ENCODE measurements at regions not wholly inside any gene's neighbourhood (a gene's known extent, or its start where the extent isn't known, plus 50 kb on each side); places are given as distances from the start of the nearest gene placed in this dataset.

DNA sequence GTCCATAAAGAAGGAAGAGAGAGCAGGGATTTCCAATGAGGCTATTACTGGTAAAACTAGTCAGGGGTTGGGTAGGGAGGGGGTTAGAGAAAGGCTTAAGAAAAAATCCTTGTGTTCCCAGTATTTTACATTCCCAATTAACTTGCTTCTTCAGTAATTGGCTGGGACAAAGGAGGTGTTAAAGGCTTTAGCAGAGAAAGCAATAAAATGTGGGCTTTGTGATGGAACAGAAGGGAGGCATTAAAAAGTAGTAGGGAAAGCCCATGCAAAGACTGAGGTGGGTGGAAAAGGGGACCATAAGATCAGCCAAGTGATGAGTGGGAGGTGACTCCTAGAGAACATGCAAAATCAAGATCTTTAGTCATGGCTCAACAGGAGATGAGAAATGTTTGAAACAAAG, 1467.2 kb downstream of the RPA4 start:
- DNase-seq (ENCODE audit: low spot score) = no peak
- CTCF ChIA-PET = no interaction called here
- Histone ChIP-seq H3K9me3 (ENCODE audit: low read depth, low read length, poor library complexity, severe bottlenecking) (no peaks in the 10 kb centered on the region), H3K27ac (ENCODE audit: low read depth, low read length, poor library complexity, severe bottlenecking) (no peak overlapping the region), H3K36me3 (ENCODE audit: insufficient read depth, low read length, poor library complexity, severe bottlenecking) (no peaks in the 10 kb centered on the region), H3K4me3 (ENCODE audit: low read depth, low read length, poor library complexity, severe bottlenecking) (no peak overlapping the region), H3K27me3 (replicated peaks; ENCODE audit: insufficient read depth, low read depth, low read length, poor library complexity) (no peaks in the 10 kb centered on the region), H3K4me1 (ENCODE audit: insufficient read depth, low read length, poor library complexity, severe bottlenecking) (no peaks in the 10 kb centered on the region)
- POLR2A ChIA-PET (ENCODE audit: low non-redundant PET) = no interaction called here
- TF ChIP-seq, protein P1, sequence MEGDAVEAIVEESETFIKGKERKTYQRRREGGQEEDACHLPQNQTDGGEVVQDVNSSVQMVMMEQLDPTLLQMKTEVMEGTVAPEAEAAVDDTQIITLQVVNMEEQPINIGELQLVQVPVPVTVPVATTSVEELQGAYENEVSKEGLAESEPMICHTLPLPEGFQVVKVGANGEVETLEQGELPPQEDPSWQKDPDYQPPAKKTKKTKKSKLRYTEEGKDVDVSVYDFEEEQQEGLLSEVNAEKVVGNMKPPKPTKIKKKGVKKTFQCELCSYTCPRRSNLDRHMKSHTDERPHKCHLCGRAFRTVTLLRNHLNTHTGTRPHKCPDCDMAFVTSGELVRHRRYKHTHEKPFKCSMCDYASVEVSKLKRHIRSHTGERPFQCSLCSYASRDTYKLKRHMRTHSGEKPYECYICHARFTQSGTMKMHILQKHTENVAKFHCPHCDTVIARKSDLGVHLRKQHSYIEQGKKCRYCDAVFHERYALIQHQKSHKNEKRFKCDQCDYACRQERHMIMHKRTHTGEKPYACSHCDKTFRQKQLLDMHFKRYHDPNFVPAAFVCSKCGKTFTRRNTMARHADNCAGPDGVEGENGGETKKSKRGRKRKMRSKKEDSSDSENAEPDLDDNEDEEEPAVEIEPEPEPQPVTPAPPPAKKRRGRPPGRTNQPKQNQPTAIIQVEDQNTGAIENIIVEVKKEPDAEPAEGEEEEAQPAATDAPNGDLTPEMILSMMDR (conservative IDR thresholded peaks at IDR 0.05; ENCODE audit: low read depth, low read length) = no peak
- no peak for TF ChIP-seq EZH2 (IDR thresholded peaks at IDR 0.05; ENCODE audit: borderline replicate concordance, low read depth, low read length, poor library complexity, severe bottlenecking)
- intact Hi-C loops (cut with micrococcal nuclease; ENCODE audit: unreplicated experiment) = no loop called here
- BruUV-seq (replicated peaks) = no TSS peak

DNA sequence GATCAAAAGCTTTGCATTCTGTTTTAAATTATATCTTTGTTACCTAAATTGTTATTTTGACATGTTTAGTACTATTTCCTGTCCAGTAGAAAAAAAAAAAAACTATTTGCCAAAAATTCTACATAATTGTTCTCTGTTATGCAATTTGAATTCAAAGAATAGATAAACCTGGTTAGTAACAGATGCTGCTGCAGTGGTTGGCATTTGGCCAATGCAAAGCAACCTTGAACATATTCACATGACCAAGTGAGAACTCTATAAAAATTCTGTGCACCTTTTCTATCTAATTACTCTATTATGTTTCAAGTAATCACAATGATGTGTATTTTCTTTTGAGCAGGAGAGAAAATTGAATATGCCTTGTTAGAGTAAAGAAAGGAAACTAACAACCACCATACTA, 1473.4 kb downstream of the RPA4 start:
- TF ChIP-seq, protein P1 (conservative IDR thresholded peaks at IDR 0.05; ENCODE audit: low read depth, low read length) = no peak
- TF ChIP-seq EZH2 (IDR thresholded peaks at IDR 0.05; ENCODE audit: borderline replicate concordance, low read depth, low read length, poor library complexity, severe bottlenecking) = no peak
- no peaks in the 10 kb centered on the region for H3K27me3 ChIP-seq (replicated peaks; ENCODE audit: insufficient read depth, low read depth, low read length, poor library complexity)
- H3K36me3 ChIP-seq (ENCODE audit: insufficient read depth, low read length, poor library complexity, severe bottlenecking) = no peaks in the 10 kb centered on the region
- CTCF ChIA-PET = no interaction called here
- POLR2A ChIA-PET (ENCODE audit: low non-redundant PET) = no interaction called here
- H3K27ac ChIP-seq (ENCODE audit: low read depth, low read length, poor library complexity, severe bottlenecking) = no peak overlapping the region
- BruUV-seq (replicated peaks) = no TSS peak
- DNase-seq (ENCODE audit: low spot score) = no peak
- no peaks in the 10 kb centered on the region for H3K9me3 ChIP-seq (ENCODE audit: low read depth, low read length, poor library complexity, severe bottlenecking)
- H3K4me1 ChIP-seq (ENCODE audit: insufficient read depth, low read length, poor library complexity, severe bottlenecking) = no peaks in the 10 kb centered on the region
- intact Hi-C loops (cut with micrococcal nuclease; ENCODE audit: unreplicated experiment) = no loop called here
- H3K4me3 ChIP-seq (ENCODE audit: low read depth, low read length, poor library complexity, severe bottlenecking) = no peak overlapping the region

DNA sequence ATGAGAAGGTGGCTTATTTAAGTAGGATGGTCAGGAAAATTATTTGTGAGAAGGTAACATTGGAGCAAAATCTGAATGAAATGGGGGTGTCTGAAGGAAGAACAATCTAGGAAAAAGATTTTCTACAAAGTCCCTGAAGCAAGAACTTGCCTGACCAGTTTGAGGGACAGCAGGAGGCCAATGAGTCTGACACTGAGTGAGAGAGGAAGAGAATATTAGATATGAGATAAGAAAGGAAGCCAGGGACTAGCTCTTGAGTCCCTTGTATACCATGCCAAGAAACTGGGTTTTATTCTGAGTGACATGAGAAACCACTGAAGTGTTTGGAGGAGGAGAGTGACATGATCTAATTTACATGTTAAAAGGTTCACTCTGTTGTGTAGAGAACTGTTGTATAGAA, 1478.9 kb downstream of the RPA4 start:
- TF ChIP-seq, protein P1 (conservative IDR thresholded peaks at IDR 0.05; ENCODE audit: low read depth, low read length) = no peak
- TF ChIP-seq EZH2 (IDR thresholded peaks at IDR 0.05; ENCODE audit: borderline replicate concordance, low read depth, low read length, poor library complexity, severe bottlenecking) = no peak
- Histone ChIP-seq H3K36me3 (ENCODE audit: insufficient read depth, low read length, poor library complexity, severe bottlenecking) (no peaks in the 10 kb centered on the region), H3K4me1 (ENCODE audit: insufficient read depth, low read length, poor library complexity, severe bottlenecking) (no peaks in the 10 kb centered on the region), H3K27ac (ENCODE audit: low read depth, low read length, poor library complexity, severe bottlenecking) (no peak overlapping the region), H3K4me3 (ENCODE audit: low read depth, low read length, poor library complexity, severe bottlenecking) (no peak overlapping the region), H3K9me3 (ENCODE audit: low read depth, low read length, poor library complexity, severe bottlenecking) (peaks cover 5% of the 10 kb centered on the region), H3K27me3 (replicated peaks; ENCODE audit: insufficient read depth, low read depth, low read length, poor library complexity) (no peaks in the 10 kb centered on the region)
- ChIA-PET CTCF (no interaction called here), POLR2A (ENCODE audit: low non-redundant PET) (no interaction called here)
- no peak for DNase-seq (ENCODE audit: low spot score)
- intact Hi-C loops (cut with micrococcal nuclease; ENCODE audit: unreplicated experiment) = no loop called here
- BruUV-seq (replicated peaks) = no TSS peak
